GM19328 (cell line): ENCODE measurements at regions not wholly inside any gene's neighbourhood (a gene's known extent, or its start where the extent isn't known, plus 50 kb on each side); places are given as distances from the start of the nearest gene placed in this dataset.
"Not testable (repeated sequence)": the region's sequence is repeated elsewhere in the genome, so short reads cannot be mapped to it uniquely, and the experiment has no call there.

ENCODE experiments used
- ATAC-seq: cut with Tn5 transposase; IDR thresholded peaks from one replicate; pipeline ENCODE4 v1.9.1; 2021; ENCODE audit warnings: mild to moderate bottlenecking, moderate library complexity; ENCODE audit not compliant: unreplicated experiment

GRCh38 chr20:47899313-47899712 lies 114.0 kb upstream of the SULF2 start:
- not testable (repeated sequence) for ATAC-seq

GRCh38 chr20:47897461-47897860 lies 112.2 kb upstream of the SULF2 start:
- no peak for ATAC-seq

DNA sequence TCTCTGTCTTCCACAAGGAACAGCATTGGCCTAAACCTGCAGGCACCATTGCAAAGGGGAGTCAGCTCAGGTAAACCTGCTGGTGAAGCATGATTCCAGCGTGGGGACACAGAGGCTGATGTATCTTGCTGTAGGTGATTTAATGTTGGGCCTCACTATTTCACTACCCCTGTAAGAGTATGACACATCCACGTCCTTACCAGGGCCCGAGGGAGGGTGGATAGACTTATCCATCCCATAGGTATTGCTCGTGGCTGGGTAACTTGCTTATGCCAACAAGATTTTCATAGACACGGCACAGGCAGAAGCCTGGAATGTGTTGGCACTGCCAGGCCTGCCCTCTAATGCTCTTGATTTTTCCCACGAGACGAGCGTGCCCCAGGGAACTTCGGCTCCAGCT lies 107.4 kb upstream of the SULF2 start:
- not testable (repeated sequence) for ATAC-seq

- not testable (repeated sequence) for ATAC-seq
Measured at GRCh38 chr20:47890708-47891107, 105.4 kb upstream of the SULF2 start.

DNA sequence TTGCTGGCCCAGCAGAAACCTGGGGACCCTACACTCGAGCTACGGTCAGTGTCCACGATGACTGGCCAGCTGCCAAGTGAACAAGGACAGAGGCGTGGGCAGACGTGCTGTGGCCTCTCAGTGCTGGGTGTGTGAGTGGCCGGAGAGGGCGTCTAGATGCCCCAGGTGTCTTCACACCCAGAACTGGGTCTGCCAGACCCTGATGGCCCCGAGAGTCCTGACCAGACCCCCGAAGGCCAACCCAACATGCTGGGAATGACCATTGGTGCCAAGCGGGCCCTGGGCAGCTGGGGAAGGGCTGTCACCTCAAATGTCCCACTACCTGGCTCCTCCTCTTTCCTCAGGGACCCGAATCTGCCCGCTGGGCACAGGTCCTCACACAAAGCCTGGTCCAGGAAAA lies 104.5 kb upstream of the SULF2 start:
- ATAC-seq, result not testable (repeated sequence)

DNA sequence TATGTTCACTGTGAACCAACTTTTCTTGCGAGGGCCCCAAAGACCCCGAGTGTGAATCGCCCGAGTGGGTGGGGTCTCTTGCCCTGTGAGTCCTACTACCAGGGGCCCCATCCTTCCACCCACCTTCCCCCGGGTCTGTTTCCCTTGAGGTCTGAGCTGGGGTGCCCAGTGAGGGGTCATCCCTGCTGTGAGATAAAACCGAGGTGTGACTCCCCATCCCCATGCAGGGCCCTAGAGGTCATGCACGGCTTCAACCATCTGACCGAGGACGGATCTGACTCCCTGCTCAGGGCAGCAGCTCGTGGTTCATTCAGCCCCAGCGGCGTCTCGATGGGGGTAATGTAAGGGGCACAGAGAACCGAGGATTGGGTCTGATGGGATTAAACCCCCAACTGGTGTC lies 103.1 kb upstream of the SULF2 start:
- no peak for ATAC-seq

DNA sequence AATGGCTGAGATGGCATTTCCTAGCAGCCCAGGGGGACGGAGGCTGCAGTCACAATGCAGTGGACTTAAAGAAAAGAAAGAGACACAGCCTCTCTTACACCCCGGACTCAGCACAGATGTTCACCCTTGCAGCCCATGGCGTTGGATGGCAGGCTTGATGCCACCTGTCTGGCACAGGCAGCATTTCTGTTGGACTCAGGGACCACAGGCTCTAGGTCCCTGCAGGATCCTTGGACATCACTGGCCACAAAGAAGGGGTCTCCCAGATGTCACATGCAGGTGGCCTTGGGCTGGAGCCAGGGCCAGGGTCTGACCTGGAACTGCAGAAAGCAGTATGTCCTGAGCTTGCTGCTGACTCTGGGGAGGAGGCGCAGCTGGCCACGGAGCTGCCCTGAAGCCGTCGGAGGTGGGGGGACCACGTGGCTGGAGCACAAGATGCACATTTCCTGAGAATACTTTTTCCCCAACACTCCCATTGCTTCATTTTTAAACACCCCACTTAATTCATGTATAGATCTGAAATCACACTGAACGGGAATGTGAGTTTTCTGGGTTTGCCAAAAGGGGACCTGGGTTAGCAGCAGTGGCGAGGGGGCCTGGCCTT lies 102.3 kb upstream of the SULF2 start:
- ATAC-seq, result no peak

DNA sequence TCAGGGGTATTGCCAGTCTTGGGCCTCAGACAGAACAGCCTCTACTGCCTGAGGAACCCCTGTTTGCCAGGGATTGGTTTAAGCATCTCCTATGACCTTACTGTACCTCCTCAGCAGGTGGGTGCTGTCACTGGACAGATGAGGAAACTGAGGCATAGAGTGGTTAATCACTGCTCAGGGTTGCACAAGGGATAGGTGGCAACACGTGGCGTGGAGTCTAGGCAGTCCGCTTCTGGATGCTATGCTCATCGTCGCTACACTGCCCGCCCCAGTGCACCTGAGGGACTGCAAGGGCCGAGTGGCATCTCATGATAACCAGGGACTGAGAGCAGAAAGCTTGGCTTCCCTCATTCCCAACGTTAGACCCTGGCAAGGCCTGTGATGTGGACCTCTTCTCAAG lies 101.8 kb upstream of the SULF2 start:
- ATAC-seq, result no peak

GRCh38 chr20:47886454-47887041 lies 101.3 kb upstream of the SULF2 start:
- ATAC-seq, result no peak

GRCh38 chr20:47885909-47886453 lies 100.7 kb upstream of the SULF2 start:
- ATAC-seq, result no peak

- not testable (repeated sequence) for ATAC-seq
Measured at GRCh38 chr20:47883940-47884339, 98.7 kb upstream of the SULF2 start.

DNA sequence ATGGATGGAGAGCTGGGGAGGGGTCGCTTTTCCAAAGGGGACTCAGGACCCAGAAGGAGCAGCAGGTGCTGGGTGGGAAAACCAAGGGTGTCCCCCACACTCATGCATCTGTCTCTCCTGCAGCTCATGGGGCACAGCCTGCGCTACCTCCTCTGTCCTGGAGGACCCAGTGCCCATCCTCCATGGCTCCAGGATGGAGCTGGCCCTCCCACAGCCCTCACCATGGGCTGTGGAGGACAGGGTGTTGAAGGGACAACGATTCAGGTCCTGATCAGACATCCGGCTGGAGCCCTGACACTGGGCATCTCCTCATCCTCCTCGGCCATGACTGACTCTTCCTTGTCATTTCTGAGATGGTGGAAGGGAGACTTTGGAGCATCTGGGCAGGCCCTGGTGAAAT lies 97.9 kb upstream of the SULF2 start:
- ATAC-seq, result no peak

- no peak for ATAC-seq
Measured at GRCh38 chr20:47879771-47880170, 94.5 kb upstream of the SULF2 start.

- ATAC-seq, result no peak
Measured at GRCh38 chr20:47878601-47879027, 93.3 kb upstream of the SULF2 start.

- no peak for ATAC-seq
Measured at GRCh38 chr20:47876311-47877088, 91.2 kb upstream of the SULF2 start.

- ATAC-seq, result no peak
Measured at GRCh38 chr20:47875297-47876025, 90.2 kb upstream of the SULF2 start.

DNA sequence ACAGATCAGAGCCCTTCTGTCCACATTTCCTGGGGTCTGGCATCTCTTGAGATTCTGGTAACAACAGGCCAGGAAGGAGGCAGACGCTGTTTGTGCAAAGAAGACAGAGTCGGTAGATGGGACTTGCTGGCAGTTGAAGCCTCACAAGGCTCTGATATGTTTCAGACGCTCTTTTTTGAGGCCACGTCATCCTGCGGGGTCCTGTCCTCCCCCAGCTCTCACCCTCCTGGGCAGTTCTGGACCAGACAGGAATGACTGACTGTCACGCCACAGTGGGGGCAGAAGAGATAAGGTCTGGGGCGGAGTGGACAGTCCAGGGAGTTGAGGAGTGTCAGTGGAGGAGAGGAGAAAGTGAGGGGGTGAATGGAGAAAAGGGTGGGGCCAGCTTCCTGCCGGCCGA lies 87.1 kb upstream of the SULF2 start:
- ATAC-seq, result no peak

DNA sequence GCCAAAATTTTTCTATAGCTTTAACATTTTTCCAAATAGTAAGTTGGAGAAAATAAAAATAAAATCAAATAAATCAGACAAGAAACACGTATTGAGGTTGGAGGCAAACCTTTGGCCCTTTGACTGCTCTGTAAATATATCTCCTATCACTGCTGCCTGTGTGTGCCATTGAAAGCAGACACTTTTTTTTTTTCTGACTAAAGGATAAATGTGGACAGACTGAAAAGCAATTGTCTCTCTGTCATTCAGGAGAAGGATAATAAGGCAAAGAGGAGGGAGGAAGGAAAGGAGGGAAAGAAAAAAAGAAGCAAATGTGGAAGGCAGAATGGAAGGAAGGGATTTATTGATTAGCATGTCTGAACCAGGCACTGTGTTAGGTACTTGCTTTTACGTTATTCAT lies 85.2 kb upstream of the SULF2 start:
- ATAC-seq, result no peak

- no peak for ATAC-seq
Measured at GRCh38 chr20:47868744-47869143, 83.5 kb upstream of the SULF2 start.

DNA sequence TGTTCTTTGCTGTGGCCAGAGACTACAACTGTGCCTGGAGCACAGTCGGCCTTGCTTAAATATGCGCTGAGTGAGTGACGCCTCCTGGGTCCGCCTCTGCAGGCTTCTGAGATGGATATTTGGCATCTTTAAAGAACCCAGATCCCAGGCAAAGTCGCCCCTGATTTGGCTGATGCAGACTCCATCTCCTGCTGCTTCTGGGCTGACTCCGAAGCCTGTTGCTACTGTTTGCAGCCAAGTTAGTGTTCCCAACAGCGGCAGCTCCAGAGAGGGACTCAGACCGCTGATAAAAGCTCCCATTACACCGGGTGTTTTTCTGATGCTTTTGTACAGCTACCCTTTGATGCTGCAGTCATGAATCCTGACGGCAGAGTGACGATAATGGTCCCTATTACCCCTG lies 83.0 kb upstream of the SULF2 start:
- ATAC-seq, result no peak

GRCh38 chr20:47867831-47868230 lies 82.5 kb upstream of the SULF2 start:
- ATAC-seq, result no peak
